OCI-LY1 (cell line): ENCODE measurements at regions not wholly inside any gene's neighbourhood (a gene's known extent, or its start where the extent isn't known, plus 50 kb on each side); places are given as distances from the start of the nearest gene placed in this dataset.

ENCODE experiments used
- H2AFZ ChIP-seq: fragments of 200-600 bp; sonication (generic), shearing (Covaris generic); 2 replicates; pipeline ENCODE4 v1.6.0; 2014; ENCODE audit warnings: antibody characterized with exemption, mild to moderate bottlenecking, low read length
- H3F3A ChIP-seq: fragments of 200-600 bp; sonication (generic), shearing (Covaris generic); 2 replicates; pipeline ENCODE4 v1.6.0; 2014; ENCODE audit warnings: mild to moderate bottlenecking, antibody characterized with exemption, low read length, moderate library complexity; ENCODE audit not compliant: insufficient read depth
- H3K27ac ChIP-seq: fragments of 200-600 bp; sonication (generic); 2 replicates; pipeline ENCODE4 v1.5.1; 2014; ENCODE audit warnings: low read length, mixed run types, mild to moderate bottlenecking, low read depth; ENCODE audit not compliant: poor library complexity, severe bottlenecking
- H3K27me3 ChIP-seq: fragments of 200-600 bp; sonication (generic); 2 replicates; pipeline ENCODE4 v1.6.0; 2014; ENCODE audit warnings: antibody characterized with exemption, mild to moderate bottlenecking, low read length, moderate library complexity; ENCODE audit not compliant: insufficient read depth
- H3K36me3 ChIP-seq: fragments of 200-600 bp; sonication (generic); 2 replicates; pipeline ENCODE4 v1.6.1; 2014; ENCODE audit warnings: mild to moderate bottlenecking, antibody characterized with exemption, low read length, moderate library complexity, mixed read lengths; ENCODE audit not compliant: insufficient read depth
- H3K4me1 ChIP-seq: fragments of 200-600 bp; sonication (generic); 2 replicates; pipeline ENCODE4 v1.5.1; 2014; ENCODE audit warnings: mild to moderate bottlenecking, low read length, moderate library complexity; ENCODE audit not compliant: insufficient read depth, severe bottlenecking
- H3K4me2 ChIP-seq: fragments of 200-600 bp; sonication (generic), shearing (Covaris generic); 2 replicates; pipeline ENCODE4 v1.6.1; 2014; ENCODE audit warnings: low read length
- H3K4me3 ChIP-seq: fragments of 200-600 bp; sonication (generic); 2 replicates; pipeline ENCODE4 v1.5.1; 2014; ENCODE audit warnings: low read length, low read depth, mild to moderate bottlenecking, mixed read lengths; ENCODE audit not compliant: poor library complexity, severe bottlenecking
- H3K79me2 ChIP-seq: fragments of 200-600 bp; shearing (Covaris generic); 2 replicates; pipeline ENCODE4 v1.6.1; 2016; ENCODE audit warnings: mixed run types, low read length, mixed read lengths; ENCODE audit not compliant: insufficient read depth
- H3K9ac ChIP-seq: fragments of 200-600 bp; sonication (generic), shearing (Covaris generic); 2 replicates; pipeline ENCODE4 v1.6.1; 2014; ENCODE audit warnings: mild to moderate bottlenecking, low read length, mixed read lengths
- H3K9me2 ChIP-seq: fragments of 200-600 bp; sonication (generic), shearing (Covaris generic); 2 replicates; pipeline ENCODE4 v1.6.1; 2014; ENCODE audit warnings: low read depth, mild to moderate bottlenecking, low read length, mixed read lengths
- H3K9me3 ChIP-seq: fragments of 200-600 bp; shearing (Covaris generic); 2 replicates; pipeline ENCODE4 v1.6.1; 2014; ENCODE audit warnings: low read length, mixed read lengths
- H4K20me1 ChIP-seq: fragments of 200-600 bp; sonication (generic), shearing (Covaris generic); 2 replicates; pipeline ENCODE4 v1.6.0; 2016; ENCODE audit warnings: mild to moderate bottlenecking, low read length; ENCODE audit not compliant: insufficient read depth
- CTCF ChIP-seq: fragments of 200-600 bp; sonication (generic), shearing (Covaris generic); IDR thresholded peaks from 2 replicates; pipeline ENCODE4 v1.5.1; 2017; ENCODE audit warnings: mild to moderate bottlenecking, antibody characterized with exemption, low read length, moderate library complexity, mixed read lengths
- EZH2 ChIP-seq: fragments of 200-600 bp; sonication (generic), shearing (Covaris generic); IDR thresholded peaks from 2 replicates; pipeline ENCODE4 v1.8.0; 2017; ENCODE audit warnings: borderline replicate concordance, mixed run types, mild to moderate bottlenecking, antibody characterized with exemption, low read length, moderate library complexity, mixed read lengths

DNA sequence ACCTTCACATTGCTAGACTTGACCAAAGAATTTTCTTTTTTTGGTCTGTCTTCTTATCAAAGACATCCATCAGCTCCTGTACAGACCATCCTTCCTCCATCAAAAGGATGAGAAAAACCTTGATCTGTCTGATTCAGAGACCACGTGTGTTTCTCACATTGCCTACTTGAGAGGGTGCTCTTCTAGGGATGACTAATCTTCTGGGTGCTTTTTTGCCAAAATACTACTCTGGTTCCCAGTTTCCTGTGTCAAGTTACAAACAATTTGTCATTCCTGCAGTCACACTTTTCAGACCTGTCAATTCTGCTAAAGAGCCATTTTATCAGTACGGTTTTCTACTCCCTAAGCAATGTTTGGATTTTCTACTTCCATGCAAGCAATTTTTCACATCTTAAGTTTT lies 492.2 kb downstream of the CDH11 start:
- Histone ChIP-seq H3K4me2 (no peak overlapping the region), H3K4me3 (no peak overlapping the region), H3K4me1 (peaks cover 6% of the 10 kb centered on the region), H3K9ac (no peak overlapping the region), H3K27me3 (no peaks in the 10 kb centered on the region), H3K79me2 (no peaks in the 10 kb centered on the region), H4K20me1 (no peaks in the 10 kb centered on the region), H3F3A (no peaks in the 10 kb centered on the region), H3K9me2 (no peaks in the 10 kb centered on the region), H3K36me3 (no peaks in the 10 kb centered on the region), H2AFZ (no peak overlapping the region), H3K27ac (no peak overlapping the region), H3K9me3 (no peaks in the 10 kb centered on the region)
- no peak for TF ChIP-seq CTCF
- TF ChIP-seq EZH2, result no peak

DNA sequence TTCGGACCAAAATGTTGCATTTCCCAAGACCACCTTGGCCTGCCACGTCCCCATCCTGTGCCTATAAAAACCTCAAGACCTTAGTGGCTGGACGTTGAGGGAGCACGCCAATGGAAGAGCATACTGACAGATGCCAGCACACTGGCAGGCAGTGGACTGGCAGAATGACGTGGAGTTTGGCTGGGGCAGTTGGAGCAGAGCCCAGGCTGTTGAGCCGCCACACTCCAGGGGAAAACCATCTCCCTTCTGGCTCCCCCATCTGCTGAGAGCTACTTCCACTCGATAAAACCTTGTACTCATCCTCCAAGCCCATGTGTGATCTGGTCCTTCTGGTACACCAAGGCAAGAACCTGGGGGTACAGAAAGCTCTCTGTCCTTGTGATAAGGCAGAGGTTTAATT lies 494.1 kb downstream of the CDH11 start:
- H3K4me1 ChIP-seq, result peaks cover 6% of the 10 kb centered on the region
- no peaks in the 10 kb centered on the region for H4K20me1 ChIP-seq
- no peaks in the 10 kb centered on the region for H3K9me3 ChIP-seq
- no peak overlapping the region for H3K4me3 ChIP-seq
- no peaks in the 10 kb centered on the region for H3K36me3 ChIP-seq
- H2AFZ ChIP-seq, result no peak overlapping the region
- no peaks in the 10 kb centered on the region for H3K79me2 ChIP-seq
- H3K27ac ChIP-seq, result no peak overlapping the region
- H3K4me2 ChIP-seq, result no peak overlapping the region
- no peak overlapping the region for H3K9ac ChIP-seq
- H3K27me3 ChIP-seq, result no peaks in the 10 kb centered on the region
- TF ChIP-seq EZH2 (no peak), CTCF (no peak)
- H3F3A ChIP-seq, result no peaks in the 10 kb centered on the region
- no peaks in the 10 kb centered on the region for H3K9me2 ChIP-seq

DNA sequence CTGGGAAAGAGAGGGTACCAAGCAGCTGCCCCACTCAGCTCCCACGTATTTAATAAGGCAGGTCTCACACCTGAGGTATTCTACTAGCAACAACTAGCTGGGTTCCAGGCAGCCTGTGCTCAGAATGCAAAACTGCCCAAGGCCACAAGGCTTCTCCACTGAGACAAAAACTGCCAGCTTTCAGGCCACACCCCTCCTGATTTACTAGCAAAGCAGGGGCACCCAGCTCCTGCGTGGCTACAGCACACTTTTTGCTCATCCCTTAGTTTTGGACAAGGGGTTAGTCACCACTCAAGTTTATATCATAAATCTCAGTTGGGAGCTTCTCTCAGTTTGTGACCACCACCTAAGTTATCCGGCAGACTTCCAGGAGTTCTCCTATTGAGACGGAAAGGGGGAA lies 494.6 kb downstream of the CDH11 start:
- Histone ChIP-seq H3K9ac (no peak overlapping the region), H3K36me3 (no peaks in the 10 kb centered on the region), H3K27me3 (no peaks in the 10 kb centered on the region), H3K27ac (no peak overlapping the region), H3K4me3 (no peak overlapping the region), H4K20me1 (no peaks in the 10 kb centered on the region), H3K9me3 (no peaks in the 10 kb centered on the region), H2AFZ (no peak overlapping the region), H3K4me2 (no peak overlapping the region), H3K79me2 (no peaks in the 10 kb centered on the region), H3F3A (no peaks in the 10 kb centered on the region), H3K4me1 (peaks cover 6% of the 10 kb centered on the region), H3K9me2 (no peaks in the 10 kb centered on the region)
- TF ChIP-seq EZH2 (no peak), CTCF (peak; percentile 33; the same call in 1 of the 2 replicates)
